Fibroblast of villous mesenchyme (primary cell): ENCODE measurements at regions not wholly inside any gene's neighbourhood (a gene's known extent, or its start where the extent isn't known, plus 50 kb on each side); places are given as distances from the start of the nearest gene placed in this dataset.
A peak's percentile ranks its signal among the peaks of the same experiment; 100 is the strongest.
"Not testable (repeated sequence)": the region's sequence is repeated elsewhere in the genome, so short reads cannot be mapped to it uniquely, and the experiment has no call there.

ENCODE experiments used
- DNase-seq: peaks from one replicate; pipeline ENCODE4 v3.0.0-alpha.2; 2010; ENCODE audit warnings: low read depth
- H3K4me3 ChIP-seq: 2 replicates; pipeline ENCODE4 v1.5.1; 2011; ENCODE audit warnings: low read depth, mild to moderate bottlenecking, low read length
- CTCF ChIP-seq: IDR thresholded peaks from 2 replicates; pipeline ENCODE4 v1.5.1; 2012; ENCODE audit warnings: low read depth, mild to moderate bottlenecking, low read length; ENCODE audit not compliant: insufficient read depth

- TF ChIP-seq CTCF: peak; percentile 13
- peak; percentile 1 for DNase-seq
- no peak overlapping the region for H3K4me3 ChIP-seq
Measured at GRCh38 chr3:3998140-3998922, 199.1 kb downstream of the LRRN1 start.

- DNase-seq: not testable (repeated sequence)
Measured at GRCh38 chr3:3999340-3999739, 200.1 kb downstream of the LRRN1 start.

GRCh38 chr3:4001976-4002375 lies 202.7 kb downstream of the LRRN1 start:
- no peak for DNase-seq
- no peak overlapping the region for H3K4me3 ChIP-seq
- no peak for TF ChIP-seq CTCF

More at GRCh38 chr3:3999340-3999739, 200.1 kb downstream of the LRRN1 start:
- not testable (repeated sequence) for H3K4me3 ChIP-seq

DNA sequence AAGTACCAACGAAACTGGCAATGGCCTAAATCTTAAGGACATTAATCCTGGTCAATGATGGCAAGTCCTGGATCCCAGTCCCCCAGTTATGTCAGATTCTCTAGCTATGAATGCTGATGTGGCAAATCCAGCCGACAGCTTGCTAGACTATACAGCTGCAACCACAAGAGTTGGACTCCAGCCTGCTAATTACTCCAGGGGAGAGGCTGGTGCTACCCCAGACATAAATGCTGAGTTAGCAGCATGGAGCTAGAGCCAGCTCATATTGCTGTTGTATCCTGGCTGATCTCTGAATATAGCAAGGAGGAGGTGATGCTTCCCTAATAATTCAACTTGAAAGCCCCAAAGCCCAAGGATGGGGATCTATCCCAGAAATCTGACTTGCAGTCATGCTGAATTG lies 207.1 kb downstream of the LRRN1 start:
- TF ChIP-seq CTCF: no peak
- DNase-seq: no peak
- no peak overlapping the region for H3K4me3 ChIP-seq

GRCh38 chr3:4008205-4008604 lies 209.0 kb downstream of the LRRN1 start:
- DNase-seq: no peak
- TF ChIP-seq CTCF: no peak
- H3K4me3 ChIP-seq: no peak overlapping the region

- no peak for DNase-seq
- no peak for TF ChIP-seq CTCF
Measured at GRCh38 chr3:4011166-4011565, 211.9 kb downstream of the LRRN1 start.

GRCh38 chr3:4015426-4015825 lies 216.2 kb downstream of the LRRN1 start:
- no peak for TF ChIP-seq CTCF
- no peak for DNase-seq
- no peak overlapping the region for H3K4me3 ChIP-seq

More at GRCh38 chr3:4011166-4011565, 211.9 kb downstream of the LRRN1 start:
- no peak overlapping the region for H3K4me3 ChIP-seq
